ENCODE measurements at regions not wholly inside any gene's neighbourhood (a gene's known extent, or its start where the extent isn't known, plus 50 kb on each side); places are given as distances from the start of the nearest gene placed in this dataset.

DNA sequence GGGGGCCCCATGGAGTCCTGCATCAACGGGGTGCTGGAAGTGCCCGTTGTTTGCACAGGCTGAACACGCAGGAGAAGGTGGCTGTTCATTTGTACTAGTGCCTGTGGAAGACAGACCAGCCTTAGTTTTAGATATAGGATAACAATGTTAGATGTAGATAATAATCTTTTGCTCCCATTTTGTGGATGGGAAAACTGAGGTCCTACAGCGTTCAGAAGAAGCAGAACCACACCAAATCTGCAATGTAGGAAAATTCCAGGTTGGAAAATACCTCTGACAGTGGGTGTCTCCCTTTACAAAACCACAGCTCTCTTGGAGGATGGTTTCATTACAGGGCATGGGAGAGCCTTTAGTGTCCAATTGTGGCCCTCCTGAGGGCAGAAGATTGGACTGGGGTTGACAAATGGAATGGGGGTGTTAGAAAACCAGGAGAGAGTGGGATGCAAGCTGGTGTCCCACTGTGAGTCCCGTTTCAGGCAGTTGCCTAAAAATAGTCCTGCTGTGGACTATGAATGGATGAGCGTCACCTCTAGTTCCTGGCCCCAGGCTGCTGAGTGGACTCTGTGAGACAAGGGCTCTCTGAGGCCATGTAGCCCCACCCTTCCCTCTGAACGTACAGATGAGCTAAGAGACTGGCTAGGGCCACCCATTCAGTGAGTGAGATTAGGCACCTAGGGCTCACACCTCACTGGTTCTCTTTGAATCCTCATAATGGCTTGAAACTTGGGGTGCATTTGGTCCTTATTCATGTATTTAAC lies 508.8 kb downstream of the MN1 start:
- no peak for DNase-seq (ENCODE audit: low read depth)

DNA sequence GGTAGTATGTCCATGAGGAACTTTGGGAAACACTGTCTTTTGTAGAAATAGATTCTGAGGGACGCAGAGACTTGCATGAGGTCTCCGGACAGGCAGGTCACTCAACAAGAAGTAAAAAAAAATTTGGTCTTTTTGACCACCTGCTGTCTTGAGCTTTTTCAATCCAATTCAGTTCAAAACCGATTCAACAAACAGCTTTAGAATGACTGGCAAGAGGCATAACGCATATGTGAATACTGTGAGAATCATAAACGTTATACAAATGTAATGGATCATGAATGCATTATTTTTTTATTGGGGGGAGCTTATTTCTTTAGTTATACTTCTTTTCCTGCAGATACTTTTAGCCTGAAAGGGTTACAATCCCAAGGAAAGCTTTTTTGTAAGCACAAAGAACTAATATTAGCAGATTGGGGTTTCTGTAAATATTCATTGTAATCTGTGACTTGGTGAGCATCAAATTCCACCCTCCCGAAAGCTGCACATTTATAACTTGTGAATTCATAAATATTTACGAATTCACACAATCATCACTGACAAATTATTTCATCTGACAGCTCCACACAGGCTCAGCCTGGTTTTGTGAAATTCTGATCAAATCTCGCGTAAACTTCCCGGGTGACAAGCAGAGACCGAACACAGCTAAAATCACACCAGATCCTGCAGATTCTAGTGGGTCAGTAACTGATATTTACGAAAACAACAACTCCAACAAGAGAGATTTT lies 507.7 kb downstream of the MN1 start:
- no peak for DNase-seq (ENCODE audit: low read depth)

DNA sequence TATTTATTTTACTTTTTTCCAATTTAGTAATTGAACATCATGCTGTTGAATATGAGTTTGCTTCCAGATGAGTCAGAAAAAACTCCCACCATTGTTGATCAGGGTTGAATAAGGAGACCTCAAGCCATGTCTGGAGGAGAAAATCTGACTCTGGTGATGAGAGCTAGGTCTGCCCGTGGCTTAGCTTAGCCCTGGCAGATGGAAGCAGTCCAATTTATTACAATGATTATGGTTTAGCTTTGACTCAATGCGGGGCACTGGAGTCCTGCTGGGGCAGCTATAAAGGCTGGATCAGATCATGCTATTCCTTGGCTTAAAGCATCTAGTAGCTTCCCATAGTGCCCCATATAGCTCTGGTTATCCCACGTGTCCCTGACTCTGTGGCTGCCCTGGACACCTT lies 506.5 kb downstream of the MN1 start:
- DNase-seq (ENCODE audit: low read depth), result no peak

DNA sequence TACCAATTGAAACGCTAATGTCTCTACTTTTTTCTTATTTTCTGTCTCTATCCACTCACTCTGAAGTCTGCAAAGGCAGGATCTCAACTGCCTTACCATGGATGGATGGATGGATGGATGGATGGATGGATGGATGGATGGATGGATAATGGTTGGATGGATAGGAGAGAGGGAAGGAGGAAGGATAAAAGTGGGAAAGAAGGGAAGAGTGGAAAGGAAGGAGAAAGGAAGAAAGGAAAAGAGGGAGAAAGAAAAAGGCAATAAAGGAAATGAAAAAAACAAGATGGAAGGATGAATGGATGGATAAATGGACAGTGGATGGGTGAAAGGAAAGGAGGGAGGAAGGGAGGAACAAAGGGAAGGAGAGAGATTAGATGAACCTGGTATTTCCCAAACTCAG lies 506.0 kb downstream of the MN1 start:
- no peak for DNase-seq (ENCODE audit: low read depth)

GRCh38 chr22:27296091-27296675 lies 505.4 kb downstream of the MN1 start:
- no peak for DNase-seq (ENCODE audit: low read depth)

DNA sequence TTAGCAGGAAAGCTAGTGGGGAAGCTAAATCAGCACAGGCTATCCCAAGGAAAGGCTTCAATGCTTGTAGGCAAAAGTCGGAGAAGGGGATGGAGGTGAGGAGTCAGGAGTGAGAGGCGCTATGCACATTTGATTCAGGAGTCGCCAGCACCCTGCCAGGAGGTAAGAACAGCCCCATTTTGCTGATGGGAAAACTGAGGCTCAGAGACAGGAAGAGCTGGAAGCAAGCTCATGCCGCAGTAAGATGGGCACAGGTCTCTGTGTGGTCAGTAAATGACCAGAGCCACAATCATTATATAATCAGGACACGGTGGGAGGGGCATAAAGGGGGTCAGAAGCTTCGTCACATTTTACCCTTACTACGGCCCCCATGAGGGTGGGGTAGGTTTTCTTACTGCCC lies 504.4 kb downstream of the MN1 start:
- no peak for DNase-seq (ENCODE audit: low read depth)

DNA sequence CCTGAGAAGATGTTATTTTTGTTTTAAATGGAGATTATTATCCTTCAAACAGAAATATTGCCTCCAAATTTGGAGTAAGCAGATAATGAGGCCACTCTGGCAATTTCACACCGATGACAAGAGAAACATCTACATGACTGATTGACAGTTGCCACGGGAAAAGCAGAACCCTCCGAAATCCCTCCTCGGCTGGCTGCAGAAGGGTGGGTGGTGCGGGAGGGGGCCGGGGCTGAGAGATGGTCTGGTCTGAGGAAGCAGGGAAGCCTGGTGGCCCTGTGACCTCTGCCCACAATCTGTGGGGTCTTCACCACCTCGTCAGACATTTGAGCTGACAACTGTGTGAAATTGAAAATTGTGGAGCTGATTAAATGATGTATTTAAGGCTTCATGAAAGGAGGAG lies 503.2 kb downstream of the MN1 start:
- no peak for DNase-seq (ENCODE audit: low read depth)

GRCh38 chr22:27298742-27299141 lies 502.8 kb downstream of the MN1 start:
- no peak for DNase-seq (ENCODE audit: low read depth)

- no peak for DNase-seq (ENCODE audit: low read depth)
Measured at GRCh38 chr22:27299181-27300085, 502.1 kb downstream of the MN1 start.

- no peak for DNase-seq (ENCODE audit: low read depth)
Measured at GRCh38 chr22:27300536-27301285, 500.8 kb downstream of the MN1 start.

DNA sequence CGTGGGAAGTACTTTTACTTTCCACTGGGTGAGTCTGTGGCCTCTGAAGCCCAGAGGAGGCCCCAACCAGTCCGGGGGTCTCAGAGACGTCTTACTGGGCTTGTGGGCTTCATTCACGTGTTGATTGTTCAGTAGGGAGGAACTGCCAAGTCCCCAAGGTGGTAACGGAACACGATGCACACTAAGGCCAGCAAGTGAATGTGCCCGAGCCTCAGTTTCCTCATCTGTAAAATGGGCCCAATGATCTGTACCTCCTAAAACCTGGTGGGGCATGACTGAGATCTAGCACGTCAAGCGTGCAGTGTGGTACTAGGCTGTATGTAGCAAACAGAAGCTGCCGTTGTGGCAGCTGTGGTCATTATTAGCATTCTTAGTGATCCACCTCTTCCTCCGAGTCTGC lies 499.1 kb downstream of the MN1 start:
- DNase-seq (ENCODE audit: low read depth), result no peak

DNA sequence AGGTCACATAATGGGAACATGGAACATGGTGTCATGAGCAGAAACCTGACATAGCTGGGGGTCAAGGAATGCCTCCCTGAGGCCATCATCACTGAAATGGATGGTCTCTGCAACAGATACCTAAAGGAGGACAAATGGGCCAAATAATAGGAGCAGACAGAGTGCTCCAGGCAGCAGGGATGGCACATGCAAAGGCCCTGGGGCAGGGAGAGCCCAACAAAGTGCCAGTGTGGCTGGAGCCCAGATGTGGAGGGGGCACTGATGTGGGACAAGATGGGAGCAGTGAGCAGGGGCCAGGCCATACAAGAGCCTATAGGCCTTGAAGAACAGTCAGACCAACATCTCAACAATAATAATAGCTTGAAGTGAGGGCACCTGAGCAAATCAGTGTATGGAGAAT lies 497.8 kb downstream of the MN1 start:
- DNase-seq (ENCODE audit: low read depth), result no peak

DNA sequence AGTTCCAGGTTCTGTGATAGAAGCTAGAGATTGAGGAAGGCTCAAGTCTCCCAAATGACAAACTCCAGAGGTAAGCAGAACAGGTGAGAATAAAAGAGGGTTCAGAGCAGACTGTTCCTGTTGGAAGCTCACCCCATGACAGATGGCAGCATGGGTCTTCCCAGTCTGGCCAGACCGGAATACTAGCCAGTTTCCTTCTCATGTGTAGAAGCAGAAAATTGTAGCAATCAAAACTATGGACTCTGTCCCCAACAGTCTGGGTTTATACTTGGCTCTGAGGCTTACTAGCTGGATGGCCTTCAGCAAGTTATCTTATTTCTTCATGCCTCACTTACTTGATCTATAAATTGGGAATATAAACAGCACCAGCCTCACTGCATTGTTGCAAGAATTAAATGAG lies 494.8 kb downstream of the MN1 start:
- no peak for DNase-seq (ENCODE audit: low read depth)

GRCh38 chr22:27307545-27308247 lies 493.9 kb downstream of the MN1 start:
- no peak for DNase-seq (ENCODE audit: low read depth)

GRCh38 chr22:27308513-27308912 lies 493.0 kb downstream of the MN1 start:
- no peak for DNase-seq (ENCODE audit: low read depth)

DNA sequence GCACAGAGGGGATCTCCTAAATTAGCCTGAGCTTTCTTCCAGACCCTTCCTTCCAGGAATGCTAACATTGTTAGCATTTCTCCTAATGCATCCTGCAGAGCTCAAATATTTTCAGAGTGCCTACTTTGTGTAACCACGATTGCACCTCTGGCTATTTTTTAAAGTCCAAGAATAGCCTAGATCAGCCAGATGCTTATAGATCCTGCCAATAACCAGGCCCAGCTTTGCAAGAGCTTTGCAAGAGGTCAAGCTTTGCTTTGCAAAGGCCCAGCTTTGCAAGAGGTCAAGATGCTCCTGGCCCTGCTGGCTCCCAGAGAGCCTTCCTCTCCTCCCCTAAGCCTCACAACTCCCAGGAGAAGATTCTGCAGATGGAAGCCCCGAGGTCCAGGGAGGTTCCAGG lies 491.9 kb downstream of the MN1 start:
- no peak for DNase-seq (ENCODE audit: low read depth)

DNA sequence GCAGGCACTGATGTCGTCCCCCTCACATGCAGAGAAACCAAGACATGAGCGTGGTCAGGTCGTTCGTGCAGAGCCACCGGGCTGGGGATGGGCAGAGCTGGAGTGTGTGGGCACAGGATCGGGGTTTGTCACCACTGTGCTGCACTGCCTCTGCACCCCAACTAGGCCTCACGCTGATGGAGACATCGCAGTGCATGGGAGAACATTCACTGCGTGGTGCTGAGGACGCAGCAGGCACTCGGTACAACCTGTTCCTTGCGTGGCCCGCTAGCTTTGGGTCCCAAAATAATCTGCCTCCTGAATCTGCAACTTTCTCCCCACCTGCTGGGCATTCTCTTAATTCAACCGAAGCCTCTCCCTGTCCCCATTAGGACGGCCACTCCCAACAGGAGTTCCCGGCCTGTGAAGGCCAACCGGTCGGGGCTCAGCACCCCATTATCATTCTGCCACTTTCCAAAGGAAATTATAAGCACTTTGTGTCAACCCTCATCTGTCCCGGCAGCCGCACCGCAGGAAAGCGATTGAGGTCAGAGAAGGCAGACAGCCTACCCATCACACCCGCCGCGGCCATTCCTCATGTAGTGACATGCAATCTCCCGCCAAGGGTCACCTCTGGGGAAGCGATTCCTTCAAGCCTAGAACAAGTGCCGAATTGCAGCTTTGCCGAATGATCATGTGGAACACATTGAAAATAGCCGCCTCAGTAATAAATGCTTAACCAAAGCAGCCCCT lies 490.4 kb downstream of the MN1 start:
- no peak for DNase-seq (ENCODE audit: low read depth)

GRCh38 chr22:27311698-27312550 lies 489.6 kb downstream of the MN1 start:
- no peak for DNase-seq (ENCODE audit: low read depth)

DNA sequence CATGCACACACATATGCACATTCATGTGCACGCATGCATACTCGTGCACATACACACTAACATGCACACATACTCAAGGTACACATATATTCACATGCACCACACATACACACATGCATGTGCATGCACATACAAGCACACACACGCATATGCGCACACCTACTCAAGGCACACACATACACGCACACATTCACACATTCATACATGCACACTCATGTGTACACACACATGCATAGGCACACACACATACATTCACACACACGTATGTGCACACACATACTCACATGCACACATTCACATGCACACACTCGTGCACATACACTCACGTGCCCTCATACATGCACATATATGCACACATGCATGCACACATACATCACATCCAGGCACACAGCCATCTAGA lies 489.0 kb downstream of the MN1 start:
- no peak for DNase-seq (ENCODE audit: low read depth)
